Bronchial epithelial cell (primary cell): ENCODE measurements at regions not wholly inside any gene's neighbourhood (a gene's known extent, or its start where the extent isn't known, plus 50 kb on each side); places are given as distances from the start of the nearest gene placed in this dataset.

ENCODE experiments used
- DNase-seq: peaks from one replicate; pipeline ENCODE4 v3.0.0-alpha.2; 2010; ENCODE audit warnings: low read depth
- FAIRE-seq: peaks from 2 replicates; lab custom pipeline; 2011; peaks lifted over from hg19 to GRCh38; lab: Jason Lieb, UNC
- H3K27me3 ChIP-seq: 2 replicates; pipeline ENCODE4 v1.5.1; 2011; ENCODE audit warnings: low read length; ENCODE audit not compliant: control insufficient read depth, insufficient read depth
- H3K36me3 ChIP-seq: 2 replicates; pipeline ENCODE4 v1.5.1; 2011; ENCODE audit warnings: low read length; ENCODE audit not compliant: control insufficient read depth, insufficient read depth
- H3K4me3 ChIP-seq: 2 replicates; pipeline ENCODE4 v1.5.1; 2011; ENCODE audit warnings: mild to moderate bottlenecking, low read depth, low read length, control low read depth
- TF ChIP-seq, protein P1 (sequence below): IDR thresholded peaks from 2 replicates; pipeline ENCODE4 v1.5.1; 2011; ENCODE audit warnings: mild to moderate bottlenecking, moderate library complexity, low read length, control low read depth, inconsistent platforms; ENCODE audit not compliant: insufficient read depth, severe bottlenecking

DNA sequence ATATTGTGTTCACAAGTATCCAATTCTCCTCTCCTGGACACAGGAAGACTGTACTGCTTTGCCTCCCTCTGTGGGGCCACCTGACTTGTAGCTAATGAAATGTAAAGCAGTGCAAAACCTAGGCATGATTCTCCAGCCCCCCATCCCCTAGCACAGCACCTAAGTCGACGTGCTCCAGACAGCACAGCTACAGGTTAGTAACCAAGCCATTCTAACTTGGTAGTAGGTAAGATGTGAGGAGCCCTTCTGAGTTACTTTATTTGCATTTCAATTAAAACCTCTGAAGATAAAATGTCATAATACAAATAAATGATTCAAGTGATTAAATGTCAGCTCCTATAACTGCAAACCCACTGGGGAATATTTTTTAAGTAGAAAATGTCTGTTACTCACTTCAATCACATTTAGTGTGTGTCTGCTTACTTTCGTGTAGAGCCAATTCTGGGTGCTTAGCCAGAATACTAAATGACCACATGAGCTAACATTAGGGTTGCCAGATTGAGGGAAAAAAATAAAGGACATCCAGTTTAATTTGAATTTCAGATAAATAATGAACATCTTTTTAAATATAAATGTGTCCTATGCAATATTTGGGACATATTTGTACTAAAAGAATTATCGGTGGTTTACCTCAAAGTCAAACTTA is 64.8 kb upstream of the HIF1A start:
- no peaks in the 10 kb centered on the region for H3K36me3 ChIP-seq
- no peak overlapping the region for H3K4me3 ChIP-seq
- no peak for FAIRE-seq
- no peak for DNase-seq
- TF ChIP-seq, protein P1, sequence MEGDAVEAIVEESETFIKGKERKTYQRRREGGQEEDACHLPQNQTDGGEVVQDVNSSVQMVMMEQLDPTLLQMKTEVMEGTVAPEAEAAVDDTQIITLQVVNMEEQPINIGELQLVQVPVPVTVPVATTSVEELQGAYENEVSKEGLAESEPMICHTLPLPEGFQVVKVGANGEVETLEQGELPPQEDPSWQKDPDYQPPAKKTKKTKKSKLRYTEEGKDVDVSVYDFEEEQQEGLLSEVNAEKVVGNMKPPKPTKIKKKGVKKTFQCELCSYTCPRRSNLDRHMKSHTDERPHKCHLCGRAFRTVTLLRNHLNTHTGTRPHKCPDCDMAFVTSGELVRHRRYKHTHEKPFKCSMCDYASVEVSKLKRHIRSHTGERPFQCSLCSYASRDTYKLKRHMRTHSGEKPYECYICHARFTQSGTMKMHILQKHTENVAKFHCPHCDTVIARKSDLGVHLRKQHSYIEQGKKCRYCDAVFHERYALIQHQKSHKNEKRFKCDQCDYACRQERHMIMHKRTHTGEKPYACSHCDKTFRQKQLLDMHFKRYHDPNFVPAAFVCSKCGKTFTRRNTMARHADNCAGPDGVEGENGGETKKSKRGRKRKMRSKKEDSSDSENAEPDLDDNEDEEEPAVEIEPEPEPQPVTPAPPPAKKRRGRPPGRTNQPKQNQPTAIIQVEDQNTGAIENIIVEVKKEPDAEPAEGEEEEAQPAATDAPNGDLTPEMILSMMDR = no peak
- no peaks in the 10 kb centered on the region for H3K27me3 ChIP-seq

DNA sequence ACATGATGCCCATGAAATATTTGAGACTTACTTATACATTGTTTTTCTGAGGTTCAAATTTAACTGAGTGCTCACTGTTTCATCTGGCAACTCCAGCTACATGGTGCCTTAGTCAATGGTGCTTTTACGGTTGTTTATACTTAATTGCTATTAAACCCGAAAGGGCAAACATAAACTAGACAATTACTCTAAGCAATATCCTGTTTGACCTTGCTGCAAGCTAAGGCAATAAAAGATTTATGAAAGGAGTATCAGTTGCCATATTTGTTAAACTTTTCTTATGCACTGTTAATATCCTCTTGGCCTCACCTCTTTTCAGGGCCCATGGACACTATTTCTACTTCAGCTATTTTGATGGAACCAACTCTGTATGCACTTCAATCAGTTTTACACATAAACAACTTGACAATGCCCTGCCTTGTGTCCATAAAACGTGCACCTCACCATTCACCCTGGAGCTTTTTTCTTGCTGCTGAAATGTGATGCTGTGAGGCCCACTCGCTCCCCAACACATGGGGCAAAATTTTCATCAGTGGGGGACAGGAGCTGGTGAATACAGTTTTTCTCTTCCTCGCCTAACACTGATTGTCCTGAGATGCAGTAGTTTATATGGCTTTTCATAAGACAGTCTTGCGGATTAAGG is 64.1 kb upstream of the HIF1A start:
- no peak for FAIRE-seq

DNA sequence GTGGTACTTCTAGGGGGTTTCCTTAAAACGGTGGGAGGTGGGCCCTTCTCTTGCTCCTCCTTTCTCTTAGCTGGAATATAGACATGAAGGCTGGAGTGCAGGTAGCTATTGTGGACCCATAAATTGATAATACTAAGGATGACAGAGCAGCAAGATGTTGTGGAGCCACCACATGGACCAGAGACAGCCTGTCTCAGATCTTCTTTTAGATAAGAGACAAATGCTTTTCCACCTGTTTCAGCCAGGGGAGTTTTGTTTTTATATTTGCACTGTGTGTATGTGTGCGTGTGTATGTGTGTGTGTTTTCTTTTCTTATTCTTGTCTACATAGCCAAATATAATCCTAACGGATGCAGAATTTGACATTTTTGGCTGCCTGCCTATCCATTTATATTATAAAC is 62.9 kb upstream of the HIF1A start:
- TF ChIP-seq, protein P1 = no peak
- Histone ChIP-seq H3K4me3 (no peak overlapping the region), H3K36me3 (no peaks in the 10 kb centered on the region), H3K27me3 (no peaks in the 10 kb centered on the region)
- DNase-seq (no peak), FAIRE-seq (no peak)

More for the DNA sequence above, 64.1 kb upstream of the HIF1A start:
- H3K36me3 ChIP-seq = no peaks in the 10 kb centered on the region
- no peaks in the 10 kb centered on the region for H3K27me3 ChIP-seq
- no peak overlapping the region for H3K4me3 ChIP-seq
- TF ChIP-seq, protein P1 = no peak
- no peak for DNase-seq

DNA sequence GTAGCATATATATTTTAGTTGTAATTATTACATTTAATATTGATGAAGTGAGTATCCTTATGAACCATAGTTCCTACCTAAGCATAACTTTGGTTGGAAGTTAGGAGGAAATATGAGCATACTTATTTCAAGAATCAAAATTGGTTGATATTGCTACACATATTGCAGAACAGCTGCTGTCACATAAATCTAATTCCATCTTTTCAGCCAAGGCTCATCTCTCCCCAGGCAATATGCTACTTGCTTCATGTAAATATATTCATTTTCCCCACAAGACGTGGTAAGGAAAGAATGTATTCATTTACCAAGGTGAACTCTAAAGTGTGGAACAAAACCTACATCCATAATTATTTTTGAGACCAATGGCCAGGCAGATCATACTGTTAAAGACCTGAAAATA is 62.5 kb upstream of the HIF1A start:
- H3K4me3 ChIP-seq = no peak overlapping the region
- no peak for FAIRE-seq
- TF ChIP-seq, protein P1 = no peak
- DNase-seq = no peak
- H3K27me3 ChIP-seq = no peaks in the 10 kb centered on the region
- H3K36me3 ChIP-seq = no peaks in the 10 kb centered on the region

DNA sequence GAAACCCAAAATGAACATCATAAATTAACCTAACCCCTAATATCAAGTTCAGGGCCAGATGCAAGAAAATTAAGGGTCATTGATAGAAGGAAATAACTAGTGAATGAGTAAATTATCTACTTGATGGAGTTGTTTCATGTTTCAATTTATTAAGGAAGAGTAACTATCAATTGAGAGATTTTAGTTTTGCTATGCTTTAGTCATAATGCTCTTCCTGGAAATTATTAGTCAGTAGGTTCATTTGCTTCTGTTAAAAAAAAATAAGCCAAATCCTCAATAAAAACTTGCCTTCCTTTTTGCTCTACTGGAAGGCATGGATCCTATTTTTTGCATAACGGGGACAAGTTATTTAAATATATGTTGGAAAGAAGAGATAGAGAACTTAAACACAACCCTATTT is 59.0 kb upstream of the HIF1A start:
- H3K36me3 ChIP-seq = no peaks in the 10 kb centered on the region
- DNase-seq (no peak), FAIRE-seq (no peak)
- no peaks in the 10 kb centered on the region for H3K27me3 ChIP-seq
- H3K4me3 ChIP-seq = no peak overlapping the region
- TF ChIP-seq, protein P1 = no peak
